Muscle of leg (tissue), 3 donors: ENCODE measurements at regions not wholly inside any gene's neighbourhood (a gene's known extent, or its start where the extent isn't known, plus 50 kb on each side); places are given as distances from the start of the nearest gene placed in this dataset.

ENCODE experiments used
- DNase-seq: peaks from one replicate; pipeline ENCODE4 v3.0.0; 2013
- H3K27ac ChIP-seq: one replicate; pipeline ENCODE4 v1.5.1; 2013; ENCODE audit warnings: mild to moderate bottlenecking, low read length, control low read depth
- H3K27me3 ChIP-seq: one replicate; pipeline ENCODE4 v1.6.1; 2013; ENCODE audit warnings: low read length; ENCODE audit not compliant: control insufficient read depth, insufficient read depth
- H3K36me3 ChIP-seq: one replicate; pipeline ENCODE4 v1.6.1; 2013; ENCODE audit warnings: low read length; ENCODE audit not compliant: control insufficient read depth, insufficient read depth
- H3K4me1 ChIP-seq: one replicate; pipeline ENCODE4 v1.6.1; 2013; ENCODE audit warnings: low read length; ENCODE audit not compliant: control insufficient read depth, insufficient read depth
- H3K4me3 ChIP-seq: one replicate; pipeline ENCODE4 v1.5.1; 2013; ENCODE audit warnings: low read length, control low read depth
- H3K9me3 ChIP-seq: replicated peaks from 2 replicates; pipeline ENCODE4 v1.6.1; 2013; ENCODE audit warnings: low read depth, low read length; ENCODE audit not compliant: control insufficient read depth
- WGBS: methylation state at CpG from one replicate; pipeline ENCODE4 v1.1.5; 2013; ENCODE audit warnings: missing lambda C conversion rate; ENCODE audit not compliant: insufficient coverage; 5-methylcytosine and 5-hydroxymethylcytosine counted together

- no peak overlapping the region for H3K4me3 ChIP-seq
- no peaks in the 10 kb centered on the region for H3K27me3 ChIP-seq
- DNase-seq, result no peak
These were observed 345.4 kb downstream of the STIM2 start for GRCh38 chr4:27206009-27206408.

GRCh38 chr4:27210956-27211355 is 350.3 kb downstream of the STIM2 start:
- H3K36me3 ChIP-seq, result no peaks in the 10 kb centered on the region
- no peaks in the 10 kb centered on the region for H3K4me1 ChIP-seq
- DNase-seq, result no peak
- WGBS, result 64% methylated on average over 1 of the region's 4 CpGs
- no peak overlapping the region for H3K4me3 ChIP-seq
- H3K9me3 ChIP-seq, result no peaks in the 10 kb centered on the region
- no peaks in the 10 kb centered on the region for H3K27me3 ChIP-seq
- H3K27ac ChIP-seq, result no peak overlapping the region

More at GRCh38 chr4:27206009-27206408, 345.4 kb downstream of the STIM2 start:
- Histone ChIP-seq H3K27ac (no peak overlapping the region), H3K36me3 (no peaks in the 10 kb centered on the region), H3K9me3 (no peaks in the 10 kb centered on the region), H3K4me1 (no peaks in the 10 kb centered on the region)

GRCh38 chr4:27214010-27214409 is 353.4 kb downstream of the STIM2 start:
- no peaks in the 10 kb centered on the region for H3K9me3 ChIP-seq
- no peaks in the 10 kb centered on the region for H3K27me3 ChIP-seq
- H3K36me3 ChIP-seq, result no peaks in the 10 kb centered on the region
- H3K4me1 ChIP-seq, result no peaks in the 10 kb centered on the region
- WGBS, result no CpG with 5 or more reads among the region's 3 CpGs
- no peak overlapping the region for H3K4me3 ChIP-seq
- DNase-seq, result peak; percentile 53
- H3K27ac ChIP-seq, result no peak overlapping the region

- 25% methylated on average over 4 of the region's 4 CpGs for WGBS
- Histone ChIP-seq H3K36me3 (no peaks in the 10 kb centered on the region), H3K27me3 (no peaks in the 10 kb centered on the region), H3K27ac (no peak overlapping the region), H3K4me1 (no peaks in the 10 kb centered on the region), H3K4me3 (no peak overlapping the region), H3K9me3 (no peaks in the 10 kb centered on the region)
- DNase-seq, result peak; percentile 85
These were observed 354.7 kb downstream of the STIM2 start for GRCh38 chr4:27215220-27215826.

- H3K27ac ChIP-seq, result no peak overlapping the region
- H3K4me1 ChIP-seq, result no peaks in the 10 kb centered on the region
- no peaks in the 10 kb centered on the region for H3K27me3 ChIP-seq
- H3K4me3 ChIP-seq, result no peak overlapping the region
- H3K36me3 ChIP-seq, result no peaks in the 10 kb centered on the region
- H3K9me3 ChIP-seq, result no peaks in the 10 kb centered on the region
- DNase-seq, result peak; percentile 75
- WGBS, result no CpG with 5 or more reads among the region's 2 CpGs
These were observed 356.7 kb downstream of the STIM2 start for GRCh38 chr4:27217261-27217769.

- Histone ChIP-seq H3K9me3 (no peaks in the 10 kb centered on the region), H3K36me3 (no peaks in the 10 kb centered on the region), H3K27ac (no peak overlapping the region), H3K4me3 (no peak overlapping the region), H3K4me1 (no peaks in the 10 kb centered on the region), H3K27me3 (no peaks in the 10 kb centered on the region)
- DNase-seq, result no peak
- WGBS, result 68% methylated on average over 2 of the region's 2 CpGs
These were observed 357.4 kb downstream of the STIM2 start for GRCh38 chr4:27218013-27218412.

- H3K36me3 ChIP-seq, result no peaks in the 10 kb centered on the region
- H3K27ac ChIP-seq, result no peak overlapping the region
- no CpG with 5 or more reads among the region's 2 CpGs for WGBS
- H3K27me3 ChIP-seq, result no peaks in the 10 kb centered on the region
- no peak for DNase-seq
- no peaks in the 10 kb centered on the region for H3K9me3 ChIP-seq
- no peaks in the 10 kb centered on the region for H3K4me1 ChIP-seq
- no peak overlapping the region for H3K4me3 ChIP-seq
These were observed 362.7 kb downstream of the STIM2 start for GRCh38 chr4:27223326-27223725.

GRCh38 chr4:27233531-27233930 is 372.9 kb downstream of the STIM2 start:
- H3K4me1 ChIP-seq, result no peaks in the 10 kb centered on the region
- H3K4me3 ChIP-seq, result no peak overlapping the region
- 42% methylated on average over 2 of the region's 3 CpGs for WGBS
- DNase-seq, result peak; percentile 83
- no peaks in the 10 kb centered on the region for H3K36me3 ChIP-seq
- H3K27ac ChIP-seq, result no peak overlapping the region
- H3K9me3 ChIP-seq, result no peaks in the 10 kb centered on the region
- H3K27me3 ChIP-seq, result no peaks in the 10 kb centered on the region

- no CpG with 5 or more reads among the region's 6 CpGs for WGBS
- H3K27ac ChIP-seq, result no peak overlapping the region
- H3K4me3 ChIP-seq, result no peak overlapping the region
- H3K4me1 ChIP-seq, result no peaks in the 10 kb centered on the region
- no peaks in the 10 kb centered on the region for H3K27me3 ChIP-seq
- no peak for DNase-seq
- no peaks in the 10 kb centered on the region for H3K9me3 ChIP-seq
- no peaks in the 10 kb centered on the region for H3K36me3 ChIP-seq
These were observed 373.8 kb downstream of the STIM2 start for GRCh38 chr4:27234306-27234899.

GRCh38 chr4:27239641-27240040 is 379.0 kb downstream of the STIM2 start:
- H3K4me3 ChIP-seq, result no peak overlapping the region
- H3K9me3 ChIP-seq, result no peaks in the 10 kb centered on the region
- H3K4me1 ChIP-seq, result no peaks in the 10 kb centered on the region
- DNase-seq, result no peak
- no peak overlapping the region for H3K27ac ChIP-seq
- H3K27me3 ChIP-seq, result no peaks in the 10 kb centered on the region
- H3K36me3 ChIP-seq, result no peaks in the 10 kb centered on the region
- 83% methylated on average over 1 of the region's 4 CpGs for WGBS

- no peak overlapping the region for H3K4me3 ChIP-seq
- H3K36me3 ChIP-seq, result no peaks in the 10 kb centered on the region
- no peak for DNase-seq
- H3K9me3 ChIP-seq, result no peaks in the 10 kb centered on the region
- H3K27ac ChIP-seq, result no peak overlapping the region
- H3K27me3 ChIP-seq, result no peaks in the 10 kb centered on the region
- no peaks in the 10 kb centered on the region for H3K4me1 ChIP-seq
These were observed 381.6 kb downstream of the STIM2 start for GRCh38 chr4:27242217-27242616.
